Osteocyte (in vitro differentiated cells): ENCODE measurements at regions not wholly inside any gene's neighbourhood (a gene's known extent, or its start where the extent isn't known, plus 50 kb on each side); places are given as distances from the start of the nearest gene placed in this dataset.

Experiments used
- DNase-seq: peaks from one replicate; pipeline ENCODE4 v3.0.0; 2021; ENCODE audit warnings: mixed read lengths; ENCODE audit not compliant: unreplicated experiment; ENCODE audit errors: extremely low spot score
- H3K27ac Mint-ChIP-seq: one replicate; pipeline ENCODE4 v1.8.0; 2021; ENCODE audit warnings: mild to moderate bottlenecking, mixed read lengths; ENCODE audit not compliant: unreplicated experiment
- H3K27me3 Mint-ChIP-seq: one replicate; pipeline ENCODE4 v1.8.0; 2021; ENCODE audit warnings: mixed read lengths; ENCODE audit not compliant: unreplicated experiment
- H3K36me3 Mint-ChIP-seq: one replicate; pipeline ENCODE4 v1.8.0; 2021; ENCODE audit warnings: mixed read lengths; ENCODE audit not compliant: unreplicated experiment
- H3K4me1 Mint-ChIP-seq: one replicate; pipeline ENCODE4 v1.8.0; 2021; ENCODE audit warnings: mixed read lengths; ENCODE audit not compliant: unreplicated experiment
- H3K4me3 Mint-ChIP-seq: one replicate; pipeline ENCODE4 v1.8.0; 2021; ENCODE audit warnings: mild to moderate bottlenecking, moderate library complexity, mixed read lengths; ENCODE audit not compliant: unreplicated experiment
- H3K9me3 Mint-ChIP-seq: one replicate; pipeline ENCODE4 v1.8.0; 2021; ENCODE audit warnings: mixed read lengths; ENCODE audit not compliant: unreplicated experiment
- TF ChIP-seq, protein P1 (sequence below): fragments of 200-600 bp; sonication (generic); IDR thresholded peaks from 2 replicates; pipeline ENCODE4 v1.5.0; 2021; ENCODE audit warnings: antibody characterized with exemption, mild to moderate bottlenecking, moderate library complexity

- no peaks in the 10 kb centered on the region for H3K36me3 Mint-ChIP-seq
- H3K9me3 Mint-ChIP-seq: no peaks in the 10 kb centered on the region
- H3K4me3 Mint-ChIP-seq: no peak overlapping the region
- H3K27me3 Mint-ChIP-seq: peaks cover 12% of the 10 kb centered on the region
- no peaks in the 10 kb centered on the region for H3K4me1 Mint-ChIP-seq
- no peak for DNase-seq
- TF ChIP-seq, protein P1, sequence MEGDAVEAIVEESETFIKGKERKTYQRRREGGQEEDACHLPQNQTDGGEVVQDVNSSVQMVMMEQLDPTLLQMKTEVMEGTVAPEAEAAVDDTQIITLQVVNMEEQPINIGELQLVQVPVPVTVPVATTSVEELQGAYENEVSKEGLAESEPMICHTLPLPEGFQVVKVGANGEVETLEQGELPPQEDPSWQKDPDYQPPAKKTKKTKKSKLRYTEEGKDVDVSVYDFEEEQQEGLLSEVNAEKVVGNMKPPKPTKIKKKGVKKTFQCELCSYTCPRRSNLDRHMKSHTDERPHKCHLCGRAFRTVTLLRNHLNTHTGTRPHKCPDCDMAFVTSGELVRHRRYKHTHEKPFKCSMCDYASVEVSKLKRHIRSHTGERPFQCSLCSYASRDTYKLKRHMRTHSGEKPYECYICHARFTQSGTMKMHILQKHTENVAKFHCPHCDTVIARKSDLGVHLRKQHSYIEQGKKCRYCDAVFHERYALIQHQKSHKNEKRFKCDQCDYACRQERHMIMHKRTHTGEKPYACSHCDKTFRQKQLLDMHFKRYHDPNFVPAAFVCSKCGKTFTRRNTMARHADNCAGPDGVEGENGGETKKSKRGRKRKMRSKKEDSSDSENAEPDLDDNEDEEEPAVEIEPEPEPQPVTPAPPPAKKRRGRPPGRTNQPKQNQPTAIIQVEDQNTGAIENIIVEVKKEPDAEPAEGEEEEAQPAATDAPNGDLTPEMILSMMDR: no peak
- no peak overlapping the region for H3K27ac Mint-ChIP-seq
Observed at GRCh38 chr20:11607047-11607446, 310.6 kb upstream of the BTBD3 start.

- Mint-ChIP-seq H3K4me1 (no peaks in the 10 kb centered on the region), H3K27ac (no peak overlapping the region), H3K4me3 (no peak overlapping the region), H3K27me3 (peaks cover 12% of the 10 kb centered on the region), H3K9me3 (no peaks in the 10 kb centered on the region), H3K36me3 (no peaks in the 10 kb centered on the region)
- TF ChIP-seq, protein P1: no peak
- DNase-seq: no peak
Observed at GRCh38 chr20:11608736-11609135, 309.0 kb upstream of the BTBD3 start.

DNA sequence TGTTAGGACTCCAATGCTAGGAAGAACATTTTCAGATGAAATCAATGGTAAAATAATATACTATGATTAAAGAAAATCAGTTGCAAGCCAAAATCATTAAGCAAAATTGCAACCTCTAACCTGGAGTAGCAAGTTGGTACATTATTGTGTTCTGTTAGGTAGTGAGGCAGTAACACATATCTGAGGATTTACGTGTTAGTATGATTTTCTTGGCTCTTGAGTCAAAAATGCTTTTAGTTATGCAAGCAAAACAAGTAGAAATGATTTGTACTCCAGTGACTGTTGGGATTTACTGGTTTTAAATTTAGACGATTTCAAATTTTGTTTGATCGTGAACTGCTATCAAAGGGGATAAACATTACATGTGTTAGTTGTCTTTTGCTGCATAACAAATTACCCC is 293.0 kb upstream of the BTBD3 start:
- H3K9me3 Mint-ChIP-seq: no peaks in the 10 kb centered on the region
- no peak for DNase-seq
- no peaks in the 10 kb centered on the region for H3K4me1 Mint-ChIP-seq
- TF ChIP-seq, protein P1: no peak
- H3K27me3 Mint-ChIP-seq: peaks cover 10% of the 10 kb centered on the region
- H3K4me3 Mint-ChIP-seq: no peak overlapping the region
- no peaks in the 10 kb centered on the region for H3K36me3 Mint-ChIP-seq
- H3K27ac Mint-ChIP-seq: no peak overlapping the region

- peaks cover 11% of the 10 kb centered on the region for H3K27me3 Mint-ChIP-seq
- H3K9me3 Mint-ChIP-seq: no peaks in the 10 kb centered on the region
- no peak overlapping the region for H3K4me3 Mint-ChIP-seq
- H3K27ac Mint-ChIP-seq: no peak overlapping the region
- DNase-seq: no peak
- H3K36me3 Mint-ChIP-seq: no peaks in the 10 kb centered on the region
- TF ChIP-seq, protein P1: no peak
- H3K4me1 Mint-ChIP-seq: no peaks in the 10 kb centered on the region
Observed at GRCh38 chr20:11626551-11626950, 291.1 kb upstream of the BTBD3 start.

- Mint-ChIP-seq H3K4me1 (no peaks in the 10 kb centered on the region), H3K36me3 (no peaks in the 10 kb centered on the region), H3K4me3 (no peak overlapping the region), H3K27ac (no peak overlapping the region), H3K27me3 (peaks cover 11% of the 10 kb centered on the region), H3K9me3 (no peaks in the 10 kb centered on the region)
- DNase-seq: no peak
- TF ChIP-seq, protein P1: no peak
Observed at GRCh38 chr20:11642866-11643265, 274.8 kb upstream of the BTBD3 start.
